HCT116 (cell line): ENCODE measurements at regions not wholly inside any gene's neighbourhood (a gene's known extent, or its start where the extent isn't known, plus 50 kb on each side); places are given as distances from the start of the nearest gene placed in this dataset.

ENCODE experiments used
- CTCF ChIP-seq, 3 experiments: fragments of 200-600 bp in 1 of 3; sonication (generic) in 1 of 3; IDR thresholded peaks in 2 of 3; conservative IDR thresholded peaks in 1 of 3; 2 replicates each; pipeline ENCODE4 v1.5.1; 2012 to 2017; ENCODE audit warnings: low read depth in 2 of 3, low read length in 2 of 3, antibody characterized with exemption in 1 of 3, borderline replicate concordance in 1 of 3, control low read depth in 1 of 3, mild to moderate bottlenecking in 1 of 3, mixed read lengths in 1 of 3, mixed run types in 1 of 3, moderate library complexity in 1 of 3; ENCODE audit not compliant: insufficient read depth in 1 of 3
- POLR2A ChIP-seq: IDR thresholded peaks from 2 replicates; pipeline ENCODE4 v1.7.0; 2011; ENCODE audit warnings: borderline replicate concordance; ENCODE audit not compliant: insufficient read depth, insufficient read length; ENCODE audit errors: extremely low read depth

DNA sequence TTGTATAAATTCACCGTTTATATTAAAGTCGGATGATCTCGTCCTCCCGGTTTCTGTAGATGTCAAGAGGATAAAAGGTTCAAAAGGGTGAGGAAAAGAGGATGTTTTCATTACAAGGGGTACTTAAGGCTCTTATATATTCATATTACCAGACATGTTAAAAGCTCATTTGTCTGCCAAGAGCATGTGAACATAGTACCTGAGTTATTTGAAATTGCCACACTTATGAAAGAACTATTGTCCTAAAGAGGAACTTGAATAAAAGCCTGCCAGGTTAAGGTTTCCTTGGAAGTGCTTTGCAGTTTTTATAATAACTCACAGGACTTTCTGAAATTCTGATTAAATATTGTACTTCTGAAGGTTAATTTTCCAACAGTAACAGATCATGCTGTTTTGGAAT, 1915.1 kb downstream of the MAT2B start:
- TF ChIP-seq CTCF (IDR thresholded peaks at IDR 0.05 in 2 of 3, conservative IDR thresholded peaks at IDR 0.05 in 1 of 3; ENCODE audit: borderline replicate concordance in 1 of 3, insufficient read depth in 1 of 3, low read depth in 2 of 3, low read length in 2 of 3) (no peak), POLR2A (no peak)
